Heart left ventricle (tissue), 13 donors: ENCODE measurements at regions not wholly inside any gene's neighbourhood (a gene's known extent, or its start where the extent isn't known, plus 50 kb on each side); places are given as distances from the start of the nearest gene placed in this dataset.

ENCODE experiments used
- CTCF ChIP-seq, 12 donors: fragments of 200-600 bp; sonication (generic) in 4 of 12; IDR thresholded peaks; one replicate each; pipeline versions ENCODE4 v1.5.0 to v1.8.0; 2018 to 2022; ENCODE audit warnings: antibody characterized with exemption in 12 of 12, mild to moderate bottlenecking in 5 of 12
- POLR2A ChIP-seq, 2 donors: fragments of 450-650 bp; IDR thresholded peaks; one replicate each; pipeline ENCODE4 v1.6.1; 2017; ENCODE audit warnings: antibody characterized with exemption in 2 of 2, mild to moderate bottlenecking in 2 of 2, moderate library complexity in 2 of 2
- donor health status: ischemic (EF 13 %, LVEDD 7.1; RV severe dilation, severe dysfunction).
- donor health status: DM: no; HTN: yes; CAD: no.
- donor health status: DM: no; HTN: no; CAD: no.
- donor health status: ischemic (EF 25% LVEDD 6.9; RV normal size, moderate dysfunction).
- donor health status: ischemic (EF 25% LVEDD 5.7; RV mildly dilated, moderate dysfunction).
- donor health status: ischemic (EF 35%, LVEDD 5.7; RV mildly dilated, moderate dysfunction).
- donor health status: nonischemic (EF 11% LVEDD 7.7; RV severe dilation, severe dysfunction).
- donor health status: DM: yes; HTN: yes; CAD: no.
- donor health status: PGD.
- donor health status: ischemic (EF 29% LVEDD 5.4; RV normal size, mild dysfunction).
- donor health status: nonischemic (EF 23%, LVEDD 6.1; RV moderate dilation, normal function).

DNA sequence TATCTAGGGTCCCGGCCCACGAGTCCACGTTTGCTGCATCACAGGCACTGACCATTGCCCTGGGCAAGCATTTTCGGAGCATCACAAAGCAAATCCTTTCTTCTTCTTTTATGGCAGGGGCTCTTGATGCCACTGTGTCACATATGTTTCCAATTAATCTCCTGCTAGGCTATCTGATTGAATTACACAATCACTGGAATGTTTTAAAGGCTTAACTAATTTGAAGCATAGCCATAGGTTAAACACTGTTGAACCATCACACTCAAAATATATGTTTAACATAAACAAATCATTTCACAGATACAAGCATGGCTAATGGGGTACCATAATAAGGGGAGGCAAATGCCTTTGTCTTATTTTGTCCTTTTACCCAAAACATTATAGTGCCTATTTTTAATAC, 338.3 kb downstream of the POU4F1 start:
- TF ChIP-seq CTCF (IDR thresholded peaks at IDR 0.05) = no peak
- no peak for TF ChIP-seq POLR2A (IDR thresholded peaks at IDR 0.05)
